Endodermal cell (in vitro differentiated cells): ENCODE measurements at regions not wholly inside any gene's neighbourhood (a gene's known extent, or its start where the extent isn't known, plus 50 kb on each side); places are given as distances from the start of the nearest gene placed in this dataset.

Experiments
- DNase-seq: peaks from one replicate; pipeline ENCODE4 v3.0.0-alpha.2; 2017
- H3K27ac ChIP-seq: 2 replicates; pipeline ENCODE4 v1.5.1; 2013; ENCODE audit warnings: mild to moderate bottlenecking, low read depth, low read length, moderate library complexity
- H3K27me3 ChIP-seq: 2 replicates; pipeline ENCODE4 v1.6.1; 2013; ENCODE audit warnings: mild to moderate bottlenecking, low read length, moderate library complexity; ENCODE audit not compliant: insufficient read depth, control insufficient read depth, poor library complexity, severe bottlenecking
- H3K36me3 ChIP-seq: 2 replicates; pipeline ENCODE4 v1.7.0; 2013; ENCODE audit warnings: mild to moderate bottlenecking, low read length, moderate library complexity; ENCODE audit not compliant: control insufficient read depth, insufficient read depth
- H3K4me1 ChIP-seq: one replicate; pipeline ENCODE4 v1.7.0; 2013; ENCODE audit warnings: low read length; ENCODE audit not compliant: control insufficient read depth, insufficient read depth
- H3K4me3 ChIP-seq: 2 replicates; pipeline ENCODE4 v1.5.1; 2013; ENCODE audit warnings: mild to moderate bottlenecking, low read length, moderate library complexity
- H3K9ac ChIP-seq: 2 replicates; pipeline ENCODE4 v1.6.1; 2013; ENCODE audit warnings: mild to moderate bottlenecking, low read length, moderate library complexity; ENCODE audit not compliant: poor library complexity, severe bottlenecking; ENCODE audit errors: extremely low read depth
- H3K9me3 ChIP-seq: 2 replicates; pipeline ENCODE4 v1.6.1; 2013; ENCODE audit warnings: mild to moderate bottlenecking, low read length, moderate library complexity; ENCODE audit not compliant: control insufficient read depth
- H3K27ac Mint-ChIP-seq: 2 replicates; pipeline ENCODE4 v1.8.0; 2020; ENCODE audit warnings: mixed read lengths
- H3K27me3 Mint-ChIP-seq: 2 replicates; pipeline ENCODE4 v1.8.0; 2021; ENCODE audit warnings: mild to moderate bottlenecking, mixed read lengths; ENCODE audit not compliant: insufficient read depth
- H3K36me3 Mint-ChIP-seq: 2 replicates; pipeline ENCODE4 v1.8.0; 2020; ENCODE audit warnings: low read depth, mixed read lengths
- H3K4me1 Mint-ChIP-seq: 2 replicates; pipeline ENCODE4 v1.8.0; 2020; ENCODE audit warnings: mixed read lengths
- H3K4me3 Mint-ChIP-seq: 2 replicates; pipeline ENCODE4 v1.8.0; 2020; ENCODE audit warnings: mild to moderate bottlenecking, moderate library complexity, mixed read lengths
- H3K9me3 Mint-ChIP-seq: 2 replicates; pipeline ENCODE4 v1.8.0; 2020; ENCODE audit warnings: mild to moderate bottlenecking, mixed read lengths
- WGBS, 2 experiments: methylation state at CpG; one replicate each; pipeline versions ENCODE4 v1.1.5 to v1.1.7; 2013; ENCODE audit warnings: missing lambda C conversion rate in 2 of 2, mixed read lengths in 1 of 2; ENCODE audit not compliant: insufficient coverage in 1 of 2, insufficient read length in 1 of 2; 5-methylcytosine and 5-hydroxymethylcytosine counted together
- TF ChIP-seq, protein P1 (sequence below): fragments of 200-600 bp; sonication (generic); conservative IDR thresholded peaks from 2 replicates; pipeline ENCODE4 v1.5.0; 2021; ENCODE audit warnings: antibody characterized with exemption, mild to moderate bottlenecking

DNA sequence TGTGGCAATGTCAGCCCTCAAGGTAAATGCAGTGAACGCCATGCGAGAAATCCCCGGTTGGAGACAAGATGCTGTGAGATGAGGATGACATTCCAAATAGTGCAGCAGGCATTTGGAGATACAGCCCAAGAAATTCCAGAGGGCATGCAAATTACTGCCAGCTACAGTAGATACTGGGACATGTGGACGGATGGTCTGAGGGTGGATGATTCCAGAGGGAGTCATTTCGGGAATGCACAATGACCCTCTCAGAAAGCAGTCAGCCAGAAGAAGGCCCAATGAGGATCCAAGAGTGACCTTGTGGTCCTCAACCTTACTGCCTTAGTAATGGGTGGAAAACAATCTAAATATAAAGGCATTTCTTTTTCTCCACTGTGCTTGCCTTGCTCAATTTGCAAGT lies 111.3 kb downstream of the HNRNPLL start:
- no peak overlapping the region for H3K27ac ChIP-seq
- Mint-ChIP-seq H3K4me1 (no peaks in the 10 kb centered on the region), H3K36me3 (no peaks in the 10 kb centered on the region), H3K4me3 (no peak overlapping the region), H3K27me3 (no peaks in the 10 kb centered on the region), H3K9me3 (no peaks in the 10 kb centered on the region), H3K27ac (no peak overlapping the region)
- H3K27me3 ChIP-seq: no peaks in the 10 kb centered on the region
- H3K4me3 ChIP-seq: no peak overlapping the region
- H3K9me3 ChIP-seq: no peaks in the 10 kb centered on the region
- TF ChIP-seq, protein P1, sequence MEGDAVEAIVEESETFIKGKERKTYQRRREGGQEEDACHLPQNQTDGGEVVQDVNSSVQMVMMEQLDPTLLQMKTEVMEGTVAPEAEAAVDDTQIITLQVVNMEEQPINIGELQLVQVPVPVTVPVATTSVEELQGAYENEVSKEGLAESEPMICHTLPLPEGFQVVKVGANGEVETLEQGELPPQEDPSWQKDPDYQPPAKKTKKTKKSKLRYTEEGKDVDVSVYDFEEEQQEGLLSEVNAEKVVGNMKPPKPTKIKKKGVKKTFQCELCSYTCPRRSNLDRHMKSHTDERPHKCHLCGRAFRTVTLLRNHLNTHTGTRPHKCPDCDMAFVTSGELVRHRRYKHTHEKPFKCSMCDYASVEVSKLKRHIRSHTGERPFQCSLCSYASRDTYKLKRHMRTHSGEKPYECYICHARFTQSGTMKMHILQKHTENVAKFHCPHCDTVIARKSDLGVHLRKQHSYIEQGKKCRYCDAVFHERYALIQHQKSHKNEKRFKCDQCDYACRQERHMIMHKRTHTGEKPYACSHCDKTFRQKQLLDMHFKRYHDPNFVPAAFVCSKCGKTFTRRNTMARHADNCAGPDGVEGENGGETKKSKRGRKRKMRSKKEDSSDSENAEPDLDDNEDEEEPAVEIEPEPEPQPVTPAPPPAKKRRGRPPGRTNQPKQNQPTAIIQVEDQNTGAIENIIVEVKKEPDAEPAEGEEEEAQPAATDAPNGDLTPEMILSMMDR: no peak
- 92 to 97% methylated on average over 5 of the region's 5 CpGs for WGBS, 2 experiments
- no peaks in the 10 kb centered on the region for H3K4me1 ChIP-seq
- no peak overlapping the region for H3K9ac ChIP-seq
- H3K36me3 ChIP-seq: no peaks in the 10 kb centered on the region
- no peak for DNase-seq

DNA sequence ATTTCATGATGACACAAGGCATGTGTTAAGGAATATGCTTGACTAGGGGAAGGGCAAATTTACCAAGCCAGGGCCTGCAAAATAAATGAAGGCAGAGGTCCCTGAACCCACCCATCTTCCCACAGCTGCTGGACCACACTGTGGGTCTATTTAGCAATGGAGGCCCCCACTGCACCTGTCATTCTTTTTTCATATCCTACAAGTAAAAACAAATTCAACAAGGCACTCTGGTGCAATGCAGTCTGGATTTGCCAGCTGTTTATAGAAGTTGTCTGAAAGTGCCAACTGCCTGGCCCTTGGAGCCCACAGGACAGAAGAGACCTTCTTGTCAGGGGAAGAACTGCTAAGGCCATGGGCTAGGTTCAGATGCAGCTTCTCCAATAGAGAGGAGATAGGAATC lies 112.8 kb upstream of the ATL2 start:
- H3K27me3 ChIP-seq: no peaks in the 10 kb centered on the region
- Mint-ChIP-seq H3K27me3 (no peaks in the 10 kb centered on the region), H3K36me3 (no peaks in the 10 kb centered on the region), H3K4me1 (no peaks in the 10 kb centered on the region), H3K4me3 (no peak overlapping the region), H3K9me3 (no peaks in the 10 kb centered on the region), H3K27ac (no peak overlapping the region)
- H3K4me1 ChIP-seq: no peaks in the 10 kb centered on the region
- no peaks in the 10 kb centered on the region for H3K9me3 ChIP-seq
- TF ChIP-seq, protein P1: no peak
- no peak overlapping the region for H3K4me3 ChIP-seq
- DNase-seq: no peak
- no peaks in the 10 kb centered on the region for H3K36me3 ChIP-seq
- no peak overlapping the region for H3K27ac ChIP-seq
- no peak overlapping the region for H3K9ac ChIP-seq

DNA sequence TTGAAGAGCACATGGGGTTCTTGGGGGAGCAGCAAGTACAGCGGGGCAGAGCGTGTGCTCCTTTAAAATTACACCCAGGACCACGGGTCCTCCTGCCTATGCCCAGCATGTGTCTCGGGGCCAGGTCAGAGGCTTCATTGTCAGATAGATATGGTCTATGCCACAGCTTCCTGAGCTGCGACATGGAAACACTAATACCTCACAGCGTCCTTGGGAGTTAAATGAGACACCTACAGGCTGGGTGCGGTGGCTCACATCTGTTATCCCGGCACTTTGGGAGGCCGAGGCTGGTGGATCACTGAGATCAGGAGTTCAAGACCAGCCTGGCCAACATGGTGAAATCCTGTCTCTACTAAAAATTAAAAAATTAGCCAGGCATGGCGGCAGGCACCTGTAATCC lies 110.8 kb upstream of the ATL2 start:
- H3K9me3 Mint-ChIP-seq: no peaks in the 10 kb centered on the region

More for the DNA sequence above, 110.8 kb upstream of the ATL2 start:
- Histone ChIP-seq H3K4me1 (no peaks in the 10 kb centered on the region), H3K4me3 (no peak overlapping the region), H3K9me3 (no peaks in the 10 kb centered on the region), H3K36me3 (no peaks in the 10 kb centered on the region), H3K9ac (no peak overlapping the region), H3K27me3 (no peaks in the 10 kb centered on the region), H3K27ac (no peak overlapping the region)
- no peak for DNase-seq
- Mint-ChIP-seq H3K4me3 (no peak overlapping the region), H3K27ac (no peak overlapping the region), H3K27me3 (no peaks in the 10 kb centered on the region), H3K36me3 (no peaks in the 10 kb centered on the region), H3K4me1 (peaks cover 10% of the 10 kb centered on the region)
- 89 to 95% methylated on average over 7 to 10 of the region's 10 CpGs for WGBS, 2 experiments
- TF ChIP-seq, protein P1: peak; percentile 36
